H9 (cell line): ENCODE measurements at regions not wholly inside any gene's neighbourhood (a gene's known extent, or its start where the extent isn't known, plus 50 kb on each side); places are given as distances from the start of the nearest gene placed in this dataset.

ENCODE experiments used
- DNase-seq: peaks from one replicate; pipeline ENCODE4 v3.0.0-alpha.2; 2017
- H2AFZ ChIP-seq: one replicate; pipeline ENCODE4 v1.6.1; 2013; ENCODE audit warnings: mild to moderate bottlenecking, low read length, control low read depth, moderate library complexity
- H2AK5ac ChIP-seq: 2 replicates; pipeline ENCODE4 v1.6.1; 2013; ENCODE audit warnings: low read length, control low read depth, mixed read lengths; ENCODE audit not compliant: insufficient read length
- H2BK120ac ChIP-seq: one replicate; pipeline ENCODE4 v1.6.1; 2013; ENCODE audit warnings: low read depth, mild to moderate bottlenecking, low read length, control low read depth, inconsistent platforms; ENCODE audit not compliant: poor library complexity, severe bottlenecking
- H2BK12ac ChIP-seq: 2 replicates; pipeline ENCODE4 v1.6.1; 2013; ENCODE audit warnings: low read length, control low read depth, mixed read lengths, low read depth; ENCODE audit not compliant: insufficient read length
- H2BK15ac ChIP-seq: 2 replicates; pipeline ENCODE4 v1.6.1; 2013; ENCODE audit warnings: low read depth, low read length, control low read depth
- H2BK20ac ChIP-seq: one replicate; pipeline ENCODE4 v1.6.1; 2013; ENCODE audit warnings: low read depth, mild to moderate bottlenecking, low read length, control low read depth, inconsistent platforms; ENCODE audit not compliant: poor library complexity, severe bottlenecking
- H2BK5ac ChIP-seq: 2 replicates; pipeline ENCODE4 v1.6.1; 2013; ENCODE audit warnings: low read length, control low read depth, mixed read lengths; ENCODE audit not compliant: insufficient read length
- H3K14ac ChIP-seq: 2 replicates; pipeline ENCODE4 v1.6.1; 2013; ENCODE audit warnings: low read length, control low read depth; ENCODE audit not compliant: insufficient read depth
- H3K18ac ChIP-seq: 2 replicates; pipeline ENCODE4 v1.6.1; 2013; ENCODE audit warnings: low read depth, mild to moderate bottlenecking, mixed read lengths, low read length, control low read depth; ENCODE audit not compliant: insufficient read length
- H3K23ac ChIP-seq: 2 replicates; pipeline ENCODE4 v1.6.1; 2013; ENCODE audit warnings: low read length, control low read depth, mixed read lengths, low read depth; ENCODE audit not compliant: insufficient read length
- H3K23me2 ChIP-seq: 2 replicates; pipeline ENCODE4 v1.6.1; 2013; ENCODE audit warnings: low read depth, mild to moderate bottlenecking, mixed read lengths, low read length, control low read depth; ENCODE audit not compliant: insufficient read length, poor library complexity, severe bottlenecking
- H3K27ac ChIP-seq: 2 replicates; pipeline ENCODE4 v1.5.1; 2013; ENCODE audit warnings: low read length, control low read depth, mixed read lengths, low read depth; ENCODE audit not compliant: insufficient read length
- H3K27me3 ChIP-seq: 2 replicates; pipeline ENCODE4 v1.6.1; 2013; ENCODE audit warnings: low read length, control low read depth, inconsistent platforms; ENCODE audit not compliant: insufficient read depth
- H3K4ac ChIP-seq: 2 replicates; pipeline ENCODE4 v1.6.1; 2013; ENCODE audit warnings: low read depth, mild to moderate bottlenecking, control low read depth, inconsistent platforms, low read length, moderate library complexity
- H3K4me1 ChIP-seq: 2 replicates; pipeline ENCODE4 v1.6.1; 2013; ENCODE audit warnings: low read length, control low read depth, inconsistent platforms; ENCODE audit not compliant: insufficient read depth
- H3K4me2 ChIP-seq: 2 replicates; pipeline ENCODE4 v1.6.1; 2013; ENCODE audit warnings: low read length, control low read depth, mixed read lengths; ENCODE audit not compliant: insufficient read length, insufficient read depth
- H3K56ac ChIP-seq: 2 replicates; pipeline ENCODE4 v1.6.1; 2013; ENCODE audit warnings: low read depth, mild to moderate bottlenecking, mixed read lengths, low read length, control low read depth; ENCODE audit not compliant: insufficient read length
- H3K79me1 ChIP-seq: 2 replicates; pipeline ENCODE4 v1.6.1; 2013; ENCODE audit warnings: low read depth, mild to moderate bottlenecking, moderate library complexity, low read length, control low read depth, inconsistent platforms; ENCODE audit not compliant: insufficient read depth, poor library complexity, severe bottlenecking
- H3K79me2 ChIP-seq: 2 replicates; pipeline ENCODE4 v1.6.1; 2013; ENCODE audit warnings: low read length, control low read depth, inconsistent platforms; ENCODE audit not compliant: insufficient read depth
- H3K9ac ChIP-seq: 2 replicates; pipeline ENCODE4 v1.6.1; 2013; ENCODE audit warnings: low read length, control low read depth, mixed read lengths; ENCODE audit not compliant: insufficient read length; ENCODE audit errors: extremely low read depth
- H3K9me3 ChIP-seq: one replicate; pipeline ENCODE4 v1.6.1; 2013; ENCODE audit warnings: low read depth, low read length, inconsistent platforms; ENCODE audit not compliant: control insufficient read depth
- H3T11ph ChIP-seq: one replicate; pipeline ENCODE4 v1.6.1; 2013; ENCODE audit warnings: mild to moderate bottlenecking, low read length, control low read depth, inconsistent platforms
- H4K20me1 ChIP-seq: one replicate; pipeline ENCODE4 v1.6.1; 2013; ENCODE audit not compliant: control insufficient read depth, insufficient read length, insufficient read depth
- H4K5ac ChIP-seq: 2 replicates; pipeline ENCODE4 v1.6.1; 2013; ENCODE audit warnings: low read depth, mild to moderate bottlenecking, mixed read lengths, low read length, control low read depth; ENCODE audit not compliant: insufficient read length
- H4K8ac ChIP-seq: replicated peaks from 2 replicates; pipeline ENCODE4 v1.6.1; 2013; ENCODE audit warnings: low read length, control low read depth, mixed read lengths, low read depth; ENCODE audit not compliant: insufficient read length
- H4K91ac ChIP-seq: 2 replicates; pipeline ENCODE4 v1.6.1; 2013; ENCODE audit warnings: low read depth, mild to moderate bottlenecking, moderate library complexity, mixed read lengths, low read length, control low read depth; ENCODE audit not compliant: insufficient read length
- H3K27ac Mint-ChIP-seq, 3 experiments: 2 replicates in 2 of 3; 3 replicates in 1 of 3; pipeline ENCODE4 v1.8.0; 2020 to 2021; ENCODE audit warnings: mixed read lengths in 3 of 3, mild to moderate bottlenecking in 1 of 3, moderate library complexity in 1 of 3
- H3K27me3 Mint-ChIP-seq: 2 replicates; pipeline ENCODE4 v1.8.0; 2021; ENCODE audit warnings: low read depth, mild to moderate bottlenecking, moderate library complexity, mixed read lengths
- H3K36me3 Mint-ChIP-seq, 3 experiments: 2 replicates in 2 of 3; 3 replicates in 1 of 3; pipeline ENCODE4 v1.8.0; 2020 to 2021; ENCODE audit warnings: low read depth in 3 of 3, mixed read lengths in 3 of 3; ENCODE audit not compliant: insufficient read depth in 1 of 3
- H3K4me1 Mint-ChIP-seq, 2 experiments: 2 replicates each; pipeline ENCODE4 v1.8.0; 2020; ENCODE audit warnings: mixed read lengths in 2 of 2
- H3K4me3 Mint-ChIP-seq, 2 experiments: 2 replicates in 1 of 2; 3 replicates in 1 of 2; pipeline ENCODE4 v1.8.0; 2020 to 2021; ENCODE audit warnings: mild to moderate bottlenecking in 2 of 2, mixed read lengths in 2 of 2, moderate library complexity in 1 of 2
- H3K9me3 Mint-ChIP-seq, 2 experiments: 2 replicates in 1 of 2; 3 replicates in 1 of 2; pipeline ENCODE4 v1.8.0; 2020; ENCODE audit warnings: mild to moderate bottlenecking in 2 of 2, mixed read lengths in 2 of 2, moderate library complexity in 1 of 2
- CTCF ChIP-seq: fragments of 200-600 bp; sonication (generic); conservative IDR thresholded peaks from 3 replicates; pipeline ENCODE4 v1.8.0; 2021; ENCODE audit warnings: antibody characterized with exemption, mild to moderate bottlenecking
- WGBS: extraction: QIAGEN DNeasy Blood & Tissue Kit; methylation state at CpG from one replicate; pipeline ENCODE4 v1.1.7; 2013; ENCODE audit warnings: missing lambda C conversion rate, low lambda C conversion rate, mixed read lengths; ENCODE audit not compliant: insufficient read length; ENCODE audit errors: extremely low coverage; 5-methylcytosine and 5-hydroxymethylcytosine counted together

GRCh38 chr6:79394690-79395089 lies 142.5 kb downstream of the LCA5 start:
- no peak overlapping the region for H2BK120ac ChIP-seq
- H3K9me3 ChIP-seq, result no peaks in the 10 kb centered on the region
- no peak overlapping the region for H3K4me2 ChIP-seq
- no peaks in the 10 kb centered on the region; a peak in 1 of 4 replicates for H3K4me1 Mint-ChIP-seq
- H3K4me1 ChIP-seq, result no peaks in the 10 kb centered on the region
- H2AFZ ChIP-seq, result no peak overlapping the region
- no peaks in the 10 kb centered on the region for H3K23me2 ChIP-seq
- no peaks in the 10 kb centered on the region for H3K79me2 ChIP-seq
- H4K5ac ChIP-seq, result no peak overlapping the region
- no peaks in the 10 kb centered on the region for H3K79me1 ChIP-seq
- H3K27ac ChIP-seq, result no peak overlapping the region
- H2BK15ac ChIP-seq, result no peak overlapping the region
- no peak for TF ChIP-seq CTCF
- no peak for DNase-seq
- H3K4ac ChIP-seq, result no peak overlapping the region
- no peak overlapping the region for H3K56ac ChIP-seq
- no peak overlapping the region for H3K27ac Mint-ChIP-seq
- H3K27me3 ChIP-seq, result no peaks in the 10 kb centered on the region
- no peak overlapping the region for H2BK12ac ChIP-seq
- H3K9me3 Mint-ChIP-seq, result peaks cover 0 to 5% of the 10 kb centered on the region in 2 experiments; a peak in 1 of 5 replicates
- no peak overlapping the region for H4K8ac ChIP-seq
- H2BK5ac ChIP-seq, result no peak overlapping the region
- H3T11ph ChIP-seq, result no peak overlapping the region
- no peak overlapping the region for H3K18ac ChIP-seq
- H3K23ac ChIP-seq, result no peak overlapping the region
- no peak overlapping the region for H3K14ac ChIP-seq
- WGBS, result no CpG with 5 or more reads among the region's 3 CpGs
- H3K4me3 Mint-ChIP-seq, result no peak overlapping the region
- H4K91ac ChIP-seq, result no peak overlapping the region
- H4K20me1 ChIP-seq, result no peaks in the 10 kb centered on the region
- no peaks in the 10 kb centered on the region for H3K27me3 Mint-ChIP-seq
- no peak overlapping the region for H2AK5ac ChIP-seq
- no peak overlapping the region for H3K9ac ChIP-seq
- no peak overlapping the region for H2BK20ac ChIP-seq
- 0 out of 7 replicates have a peak, but pooled peaks cover 0 to 2% (median 0%) of the 10 kb centered on the region in 3 experiments for H3K36me3 Mint-ChIP-seq
